A549 (cell line): ENCODE measurements at regions not wholly inside any gene's neighbourhood (a gene's known extent, or its start where the extent isn't known, plus 50 kb on each side); places are given as distances from the start of the nearest gene placed in this dataset.

Experiments used
- CTCF ChIP-seq: fragments of >200 bp; sonication (Bioruptor Twin); formaldehyde crosslinking; IDR thresholded peaks from 3 replicates; pipeline ENCODE4 v1.5.1; 2016
- FOXS1 ChIP-seq: fragments of 250-450 bp; sonication (Bioruptor Pico); IDR thresholded peaks from 2 replicates; pipeline ENCODE4 v1.5.0; 2020; ENCODE audit warnings: mild to moderate bottlenecking, moderate library complexity
- KDM1A ChIP-seq: fragments of 200-600 bp; sonication (generic); IDR thresholded peaks from 2 replicates; pipeline ENCODE4 v1.6.1; 2016; ENCODE audit warnings: low read depth, mild to moderate bottlenecking
- MYC ChIP-seq: IDR thresholded peaks from 2 replicates; pipeline ENCODE4 v1.6.1; 2012; ENCODE audit warnings: mild to moderate bottlenecking, inconsistent platforms, low read length, improper control_type of control experiment, borderline replicate concordance

- TF ChIP-seq CTCF (no peak), FOXS1 (no peak), KDM1A (no peak), MYC (no peak)
Measured at GRCh38 chr12:116484807-116485206, 74.4 kb upstream of the MAP1LC3B2 start.
